SK-N-MC (cell line): ENCODE measurements at regions not wholly inside any gene's neighbourhood (a gene's known extent, or its start where the extent isn't known, plus 50 kb on each side); places are given as distances from the start of the nearest gene placed in this dataset.

Experiments used
- EZH2 ChIP-seq: fragments of 200-600 bp; sonication (generic); IDR thresholded peaks from one replicate; pipeline ENCODE4 v1.6.1; 2017; ENCODE audit warnings: antibody characterized with exemption
- POLR2AphosphoS5 ChIP-seq: IDR thresholded peaks from 2 replicates; pipeline ENCODE4 v1.6.1; 2012; ENCODE audit warnings: mild to moderate bottlenecking, low read depth, low read length, borderline replicate concordance

- TF ChIP-seq EZH2, result no peak
- no peak for TF ChIP-seq POLR2AphosphoS5
These were observed 228.9 kb downstream of the CD47 start for GRCh38 chr3:107861904-107862303.
